ENCODE measurements at regions not wholly inside any gene's neighbourhood (a gene's known extent, or its start where the extent isn't known, plus 50 kb on each side); places are given as distances from the start of the nearest gene placed in this dataset.
"Not testable (repeated sequence)": the region's sequence is repeated elsewhere in the genome, so short reads cannot be mapped to it uniquely, and the experiment has no call there.

DNA sequence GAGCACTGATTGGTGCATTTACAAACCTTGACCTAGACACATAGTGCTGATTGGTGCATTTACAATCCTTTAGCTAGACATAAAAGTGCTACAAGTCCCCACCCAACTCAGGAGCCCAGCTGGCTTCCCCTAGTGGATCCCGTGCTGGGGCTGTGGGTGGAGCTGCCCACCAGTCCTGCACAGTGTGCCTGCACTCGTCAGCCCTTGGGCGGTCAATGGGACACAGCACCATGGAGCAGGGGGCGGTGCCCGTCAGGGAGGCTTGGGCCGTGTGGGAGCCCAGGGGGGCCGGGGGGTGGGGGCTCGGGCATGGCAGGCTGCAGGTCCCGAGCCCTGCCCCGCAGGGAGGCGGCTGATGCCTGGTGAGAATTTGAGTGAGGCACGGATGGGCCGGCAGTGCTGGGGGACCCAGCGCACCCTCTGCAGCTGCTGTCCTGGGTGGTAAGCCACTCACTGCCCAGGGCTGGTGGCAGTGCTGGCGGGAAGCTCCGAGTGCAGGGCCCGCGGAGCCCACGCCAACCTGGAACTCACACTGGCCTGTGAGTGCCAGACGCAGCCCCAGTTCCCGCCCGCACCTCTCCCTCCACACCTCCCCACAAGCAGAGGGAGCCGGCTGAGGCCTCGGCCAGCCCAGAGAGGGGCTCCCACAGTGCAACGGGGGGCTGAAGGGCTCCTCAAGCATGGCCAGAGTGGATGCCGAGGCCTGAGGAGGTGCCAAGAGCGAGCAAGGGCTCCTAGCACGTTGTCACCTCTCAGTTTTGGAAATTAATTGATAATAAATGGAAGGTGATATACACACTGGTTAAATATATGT is 207.7 kb downstream of the RAP2B start:
- DNase-seq (ENCODE audit: low read depth in 2 of 2, low spot score in 1 of 2) = no peak

DNA sequence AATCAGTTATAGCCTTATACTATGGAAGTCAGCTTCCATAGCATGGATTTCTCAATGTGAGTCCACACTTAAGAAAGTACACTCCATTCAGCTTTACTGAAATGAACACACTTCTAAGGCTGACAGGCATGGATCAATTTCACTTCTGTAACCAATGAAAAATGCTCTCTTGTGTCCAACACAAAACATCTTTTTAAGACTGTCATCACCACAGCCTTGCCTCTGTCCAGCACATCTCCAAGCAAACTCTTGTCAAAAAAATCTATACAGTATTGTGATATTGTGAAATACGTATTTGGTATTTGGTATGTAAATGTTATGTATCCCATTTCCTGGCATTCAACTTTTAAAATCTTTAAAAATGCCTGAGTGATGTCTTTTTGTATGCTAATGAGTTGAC is 208.7 kb downstream of the RAP2B start:
- DNase-seq (ENCODE audit: low read depth in 2 of 2, low spot score in 1 of 2) = no peak

DNA sequence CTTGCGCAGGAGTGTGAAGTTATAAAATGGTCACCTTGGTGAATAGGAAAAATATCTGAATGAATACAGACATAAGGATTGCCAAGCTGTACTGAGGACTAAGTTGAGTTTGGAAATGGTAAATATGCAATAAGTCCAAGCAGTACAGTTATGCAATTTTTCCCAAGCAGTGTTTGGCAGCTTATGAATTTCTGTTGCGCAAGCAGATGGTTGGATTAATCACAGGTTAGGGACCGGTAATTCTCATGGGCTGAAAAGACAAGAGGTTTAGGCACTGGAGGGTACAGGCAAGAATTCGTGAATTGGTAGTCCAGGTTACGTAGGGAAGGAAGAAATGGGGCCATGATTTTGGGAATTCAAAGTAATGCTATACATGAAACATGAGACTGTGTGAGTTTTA is 210.3 kb downstream of the RAP2B start:
- no peak for DNase-seq (ENCODE audit: low read depth in 2 of 2, low spot score in 1 of 2)

DNA sequence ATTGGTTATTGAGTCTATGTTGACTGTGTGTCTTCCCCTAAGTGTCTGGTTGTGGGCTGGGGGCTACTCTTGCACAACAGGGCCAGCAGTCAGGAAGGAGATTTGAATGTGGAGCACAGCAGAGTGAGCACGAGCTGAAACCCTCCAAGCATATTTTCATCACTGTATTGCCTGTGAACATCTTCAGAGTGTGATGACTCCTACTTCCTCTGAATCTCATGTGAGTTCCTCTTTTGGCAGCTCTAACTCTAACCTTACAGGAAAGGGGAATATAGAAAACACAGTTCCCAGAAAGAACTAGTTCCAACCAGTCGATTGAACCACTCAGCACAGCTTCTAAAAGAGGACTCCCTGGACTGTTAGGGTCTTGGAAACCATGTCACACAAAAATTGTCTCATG is 211.6 kb downstream of the RAP2B start:
- DNase-seq (ENCODE audit: low read depth in 2 of 2, low spot score in 1 of 2) = no peak

GRCh38 chr3:153378366-153378765 is 216.3 kb downstream of the RAP2B start:
- DNase-seq (ENCODE audit: low read depth in 2 of 2, low spot score in 1 of 2) = not testable (repeated sequence)

- no peak for DNase-seq (ENCODE audit: low read depth in 2 of 2, low spot score in 1 of 2)
Observed at GRCh38 chr3:153379516-153379915, 217.5 kb downstream of the RAP2B start.

- DNase-seq (ENCODE audit: low read depth in 2 of 2, low spot score in 1 of 2) = no peak
Observed at GRCh38 chr3:153385343-153385742, 223.3 kb downstream of the RAP2B start.

DNA sequence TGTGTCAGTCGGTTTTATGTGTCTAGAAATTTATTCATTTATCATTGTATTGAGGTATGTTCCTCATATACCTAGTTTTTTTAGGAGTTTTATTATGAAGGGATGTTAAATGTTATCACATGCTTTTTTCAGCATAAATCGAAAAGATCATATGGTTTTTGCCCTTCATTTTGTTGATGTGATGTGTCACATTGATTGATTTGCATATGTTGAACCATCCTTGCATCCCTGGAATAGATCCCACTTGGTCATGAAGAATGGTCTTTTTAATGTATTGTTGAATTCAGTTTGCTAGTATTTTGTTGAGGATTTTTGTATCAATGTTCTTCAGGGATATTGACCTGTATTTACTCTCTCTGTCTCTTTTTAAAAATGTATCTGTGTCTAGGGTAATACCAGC is 230.3 kb downstream of the RAP2B start:
- no peak for DNase-seq (ENCODE audit: low read depth in 2 of 2, low spot score in 1 of 2)

DNA sequence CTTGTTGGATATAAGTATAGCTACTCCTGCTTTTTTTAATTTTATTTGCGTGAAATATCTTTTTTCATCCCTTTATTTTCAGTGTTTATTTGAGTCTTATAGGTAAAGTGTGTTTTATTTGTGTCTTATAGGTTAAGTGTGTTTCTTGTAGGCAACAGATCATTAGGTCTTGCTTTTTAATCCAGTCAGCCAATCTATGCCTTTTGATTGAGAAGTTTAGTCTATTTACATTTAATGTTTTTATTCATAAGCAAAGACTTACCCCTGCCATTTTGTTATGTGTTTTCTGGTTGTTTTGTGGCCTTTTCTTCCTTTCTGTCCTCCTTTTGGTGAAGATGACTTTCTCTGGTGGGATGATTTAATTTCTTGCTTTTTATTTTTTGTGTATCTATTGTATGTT is 232.0 kb downstream of the RAP2B start:
- no peak for DNase-seq (ENCODE audit: low read depth in 2 of 2, low spot score in 1 of 2)

- DNase-seq (ENCODE audit: low read depth in 2 of 2, low spot score in 1 of 2) = no peak
Observed at GRCh38 chr3:153396581-153396980, 234.6 kb downstream of the RAP2B start.

DNA sequence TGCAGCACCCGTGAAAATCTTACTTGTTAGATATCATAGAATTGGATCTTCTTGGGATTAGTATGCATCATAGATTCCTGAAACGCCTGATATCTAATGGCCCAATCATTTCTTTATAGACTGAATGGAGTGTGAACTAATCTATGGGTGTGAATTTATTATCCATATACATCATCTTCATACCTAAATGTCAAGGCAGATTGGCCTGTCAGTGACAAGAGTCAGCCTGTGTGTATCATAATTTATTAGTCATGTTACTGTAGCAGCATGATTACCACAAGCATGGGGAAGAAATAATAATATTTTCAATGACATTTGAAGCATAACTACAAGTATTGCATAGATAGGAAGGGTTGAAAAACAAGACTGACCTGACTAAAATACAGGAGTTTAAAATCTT is 235.8 kb downstream of the RAP2B start:
- DNase-seq (ENCODE audit: low read depth in 2 of 2, low spot score in 1 of 2) = no peak

DNA sequence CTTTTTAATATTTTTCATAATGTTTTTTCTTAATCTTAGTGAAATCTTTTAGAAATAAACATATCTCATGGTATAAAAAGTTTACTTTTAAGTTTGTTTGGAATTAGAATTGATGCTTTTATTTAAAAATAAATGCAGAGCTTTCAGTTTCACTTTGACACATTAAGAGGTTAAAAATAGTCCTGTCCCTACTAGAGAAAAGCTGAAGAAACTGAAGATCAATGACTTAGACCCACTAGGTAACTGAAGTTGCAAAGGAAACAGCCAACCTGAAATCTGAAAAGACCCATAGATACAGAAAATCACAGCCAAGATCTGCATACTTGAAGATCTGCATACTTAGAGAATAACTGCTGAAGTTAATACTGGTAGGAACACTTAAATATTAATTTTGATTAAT is 237.6 kb downstream of the RAP2B start:
- no peak for DNase-seq (ENCODE audit: low read depth in 2 of 2, low spot score in 1 of 2)

DNA sequence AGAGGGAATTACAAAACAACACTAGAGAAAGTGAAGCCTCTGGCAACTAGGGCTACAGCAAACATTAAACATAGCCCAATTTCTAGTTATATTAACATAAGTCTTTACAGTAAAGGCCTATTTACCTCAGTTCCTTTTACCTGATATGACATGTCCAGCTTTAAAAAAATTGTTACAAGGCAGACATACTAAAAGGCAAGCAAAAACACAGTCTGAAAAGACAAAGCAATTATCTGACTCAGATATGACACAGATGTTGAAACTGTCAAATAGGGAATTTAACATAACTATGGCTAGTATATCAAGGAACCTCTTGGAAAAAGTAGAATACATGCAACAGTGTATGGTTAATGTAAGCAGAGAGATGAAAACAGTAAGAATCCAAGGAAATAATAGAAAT is 238.6 kb downstream of the RAP2B start:
- DNase-seq (ENCODE audit: low read depth in 2 of 2, low spot score in 1 of 2) = no peak

GRCh38 chr3:153404157-153404556 is 242.1 kb downstream of the RAP2B start:
- no peak for DNase-seq (ENCODE audit: low read depth in 2 of 2, low spot score in 1 of 2)

- DNase-seq (ENCODE audit: low read depth in 2 of 2, low spot score in 1 of 2) = not testable (repeated sequence)
Observed at GRCh38 chr3:153405320-153405719, 243.3 kb downstream of the RAP2B start.

- no peak for DNase-seq (ENCODE audit: low read depth in 2 of 2, low spot score in 1 of 2)
Observed at GRCh38 chr3:153410517-153410916, 248.5 kb downstream of the RAP2B start.

DNA sequence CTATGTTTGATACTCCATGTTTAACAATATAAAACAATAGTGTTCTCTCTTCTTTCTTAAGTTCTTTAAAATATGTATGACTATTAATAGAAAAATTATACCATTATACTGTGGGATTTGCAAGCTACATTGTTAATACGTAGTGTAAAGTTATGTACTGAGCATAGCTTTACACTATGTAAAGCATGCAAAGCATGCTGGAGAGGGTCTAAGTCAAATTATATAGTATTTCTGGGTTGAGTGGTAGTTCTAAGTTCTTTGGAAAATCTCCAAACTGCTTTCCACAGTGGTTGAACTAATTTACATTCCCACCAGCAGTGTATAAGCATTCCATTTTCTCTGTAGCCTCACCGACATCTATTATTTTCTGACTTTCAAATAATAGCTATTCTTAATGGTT is 253.0 kb downstream of the RAP2B start:
- DNase-seq (ENCODE audit: low read depth in 2 of 2, low spot score in 1 of 2) = no peak

DNA sequence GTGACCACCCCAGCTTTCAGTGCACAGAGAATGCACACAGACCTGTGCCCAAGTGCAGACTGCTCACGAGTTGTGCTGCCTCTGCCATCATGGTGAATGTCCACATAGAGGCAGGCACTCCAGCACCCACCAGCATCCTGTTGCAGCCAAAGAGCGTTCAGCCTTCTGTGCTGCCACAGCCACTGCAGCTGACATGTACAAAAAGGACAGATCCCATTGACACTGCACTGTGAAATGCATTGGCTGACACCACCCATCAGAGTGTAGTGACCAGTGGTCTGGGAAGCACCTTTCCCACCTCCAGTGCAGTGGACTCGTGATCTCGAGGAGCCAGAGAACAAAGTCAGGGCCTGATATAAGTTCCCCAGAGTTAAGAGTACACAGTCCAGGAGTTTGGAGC is 260.3 kb downstream of the RAP2B start:
- DNase-seq (ENCODE audit: low read depth in 2 of 2, low spot score in 1 of 2) = no peak

- DNase-seq (ENCODE audit: low read depth in 2 of 2, low spot score in 1 of 2) = not testable (repeated sequence)
Observed at GRCh38 chr3:153423820-153424219, 261.8 kb downstream of the RAP2B start.

- no peak for DNase-seq (ENCODE audit: low read depth in 2 of 2, low spot score in 1 of 2)
Observed at GRCh38 chr3:153426344-153426743, 264.3 kb downstream of the RAP2B start.

DNA sequence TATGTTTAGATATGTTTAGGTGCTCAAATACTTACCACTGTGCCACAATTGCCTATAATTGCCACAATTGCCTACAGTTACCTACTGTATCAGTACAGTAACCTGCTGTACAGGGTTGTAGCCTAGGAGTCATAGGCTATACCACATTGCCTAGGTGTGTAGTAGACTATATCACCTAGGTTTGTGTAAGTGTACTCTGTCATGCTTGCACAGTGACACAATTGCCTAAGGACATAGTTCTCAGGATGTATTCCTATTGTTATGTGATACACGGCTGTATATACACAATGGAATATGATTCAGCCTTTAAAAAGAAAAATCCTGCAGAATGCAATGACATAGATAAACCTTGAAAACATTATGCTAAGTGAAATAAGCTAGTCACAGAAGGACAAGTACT is 264.8 kb downstream of the RAP2B start:
- no peak for DNase-seq (ENCODE audit: low read depth in 2 of 2, low spot score in 1 of 2)

- DNase-seq (ENCODE audit: low read depth in 2 of 2, low spot score in 1 of 2) = no peak
Observed at GRCh38 chr3:153429821-153430220, 267.8 kb downstream of the RAP2B start.

DNA sequence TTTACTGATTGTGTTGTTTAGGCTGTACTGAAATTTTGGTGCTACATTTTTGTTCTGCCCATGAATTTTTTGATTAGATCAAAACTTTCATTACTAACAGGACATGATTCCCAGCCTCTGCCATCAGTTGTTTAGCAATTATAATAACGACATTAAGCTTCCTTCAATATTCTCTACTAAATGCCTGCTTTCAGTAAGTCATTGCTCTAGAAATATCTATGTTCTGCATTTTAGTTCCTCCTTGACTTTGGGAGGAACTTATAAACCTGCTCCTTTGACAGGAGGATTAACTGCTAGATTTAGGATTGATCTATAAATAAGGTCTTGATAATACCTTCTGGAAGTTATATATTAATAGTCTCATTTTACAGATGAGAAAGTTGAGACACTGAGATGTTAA is 269.1 kb downstream of the RAP2B start:
- DNase-seq (ENCODE audit: low read depth in 2 of 2, low spot score in 1 of 2) = no peak

Data from stimulated activated CD8-positive, alpha-beta memory T cell treated with anti-CD3 and anti-CD28 coated beads, Interleukin-4, amount 100 ng/mL, for 4 hours (primary cell).